ENCODE measurements at regions not wholly inside any gene's neighbourhood (a gene's known extent, or its start where the extent isn't known, plus 50 kb on each side); places are given as distances from the start of the nearest gene placed in this dataset.
A peak's percentile ranks its signal among the peaks of the same experiment; 100 is the strongest.
"Not testable (repeated sequence)": the region's sequence is repeated elsewhere in the genome, so short reads cannot be mapped to it uniquely, and the experiment has no call there.

DNA sequence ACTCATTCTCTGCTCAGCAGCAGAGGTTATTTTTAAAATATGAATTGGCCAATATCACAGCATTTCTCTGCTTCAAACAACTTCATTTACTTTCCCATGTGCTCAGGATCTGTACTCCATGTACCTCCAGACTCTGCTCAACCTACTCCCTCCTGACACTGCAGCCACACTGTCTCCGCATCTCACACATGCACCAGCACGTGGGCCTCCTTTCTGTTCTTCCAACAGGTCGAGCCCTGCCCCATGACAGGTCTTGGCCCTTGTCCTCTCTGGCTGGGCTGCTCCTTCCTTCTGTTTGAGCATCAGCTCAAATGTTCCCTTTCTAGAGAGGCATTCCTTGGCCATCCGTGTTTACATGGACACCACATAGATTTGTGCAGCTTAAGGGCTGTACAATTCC is 195.7 kb downstream of the EBLN2 start:
- H3K9me3 ChIP-seq (ENCODE audit: severe bottlenecking): no peaks in the 10 kb centered on the region
- no peak for DNase-seq
- no peaks in the 10 kb centered on the region for H3K36me3 ChIP-seq
- no peak overlapping the region for H3K4me3 ChIP-seq (ENCODE audit: low read depth, low read length)
- TF ChIP-seq, protein P1, sequence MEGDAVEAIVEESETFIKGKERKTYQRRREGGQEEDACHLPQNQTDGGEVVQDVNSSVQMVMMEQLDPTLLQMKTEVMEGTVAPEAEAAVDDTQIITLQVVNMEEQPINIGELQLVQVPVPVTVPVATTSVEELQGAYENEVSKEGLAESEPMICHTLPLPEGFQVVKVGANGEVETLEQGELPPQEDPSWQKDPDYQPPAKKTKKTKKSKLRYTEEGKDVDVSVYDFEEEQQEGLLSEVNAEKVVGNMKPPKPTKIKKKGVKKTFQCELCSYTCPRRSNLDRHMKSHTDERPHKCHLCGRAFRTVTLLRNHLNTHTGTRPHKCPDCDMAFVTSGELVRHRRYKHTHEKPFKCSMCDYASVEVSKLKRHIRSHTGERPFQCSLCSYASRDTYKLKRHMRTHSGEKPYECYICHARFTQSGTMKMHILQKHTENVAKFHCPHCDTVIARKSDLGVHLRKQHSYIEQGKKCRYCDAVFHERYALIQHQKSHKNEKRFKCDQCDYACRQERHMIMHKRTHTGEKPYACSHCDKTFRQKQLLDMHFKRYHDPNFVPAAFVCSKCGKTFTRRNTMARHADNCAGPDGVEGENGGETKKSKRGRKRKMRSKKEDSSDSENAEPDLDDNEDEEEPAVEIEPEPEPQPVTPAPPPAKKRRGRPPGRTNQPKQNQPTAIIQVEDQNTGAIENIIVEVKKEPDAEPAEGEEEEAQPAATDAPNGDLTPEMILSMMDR (IDR thresholded peaks at IDR 0.05; ENCODE audit: low read depth, low read length): no peak
- H3K27me3 ChIP-seq (ENCODE audit: insufficient read depth, low read depth, severe bottlenecking): no peaks in the 10 kb centered on the region
- H3K27ac ChIP-seq: no peak overlapping the region

DNA sequence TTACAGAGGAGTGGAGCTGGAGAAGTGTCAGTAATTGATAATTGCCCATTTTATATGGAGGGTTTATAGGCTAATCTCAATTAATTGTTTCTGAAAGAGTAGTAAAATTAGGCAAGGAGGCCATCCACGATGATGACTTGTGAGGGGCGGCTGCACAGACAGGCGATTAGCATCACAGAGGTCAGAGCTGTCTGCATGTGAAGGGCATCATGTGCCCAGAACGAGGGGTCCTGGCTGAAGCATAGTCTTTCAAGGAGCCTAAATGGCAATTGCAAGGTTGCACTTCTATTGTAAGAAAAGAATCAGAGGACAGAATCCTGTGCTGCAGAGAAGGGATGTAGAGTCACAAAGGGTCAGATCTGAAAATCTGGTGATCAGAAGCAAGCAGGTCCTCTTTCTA is 196.6 kb downstream of the EBLN2 start:
- H3K27ac ChIP-seq: no peak overlapping the region
- H3K36me3 ChIP-seq: no peaks in the 10 kb centered on the region
- no peak overlapping the region for H3K4me3 ChIP-seq (ENCODE audit: low read depth, low read length)
- H3K27me3 ChIP-seq (ENCODE audit: insufficient read depth, low read depth, severe bottlenecking): no peaks in the 10 kb centered on the region
- no peaks in the 10 kb centered on the region for H3K9me3 ChIP-seq (ENCODE audit: severe bottlenecking)
- TF ChIP-seq, protein P1 (IDR thresholded peaks at IDR 0.05; ENCODE audit: low read depth, low read length): no peak
- DNase-seq: no peak

DNA sequence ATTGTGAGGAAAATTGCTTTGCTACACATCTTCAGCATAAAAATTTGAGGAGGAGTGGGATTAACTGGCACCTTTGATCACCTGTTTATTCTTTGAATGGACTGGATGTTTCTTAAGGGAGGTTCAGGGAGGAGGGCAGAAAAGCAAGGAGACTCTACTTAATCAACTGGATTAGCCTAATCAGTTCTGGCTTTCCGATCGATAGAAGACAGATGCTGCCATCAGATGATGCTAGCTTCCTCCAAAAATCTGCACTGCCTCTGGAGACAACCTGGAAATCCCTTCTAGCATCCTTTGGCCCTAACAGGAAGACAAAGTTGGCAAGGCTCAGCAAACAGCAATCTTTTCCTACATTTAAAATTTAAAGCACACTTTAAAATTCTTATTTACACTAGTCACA is 197.8 kb downstream of the EBLN2 start:
- H3K27me3 ChIP-seq (ENCODE audit: insufficient read depth, low read depth, severe bottlenecking): no peaks in the 10 kb centered on the region
- no peak overlapping the region for H3K27ac ChIP-seq
- peak; percentile 57 for DNase-seq
- H3K4me3 ChIP-seq (ENCODE audit: low read depth, low read length): no peak overlapping the region
- H3K9me3 ChIP-seq (ENCODE audit: severe bottlenecking): no peaks in the 10 kb centered on the region
- TF ChIP-seq, protein P1 (IDR thresholded peaks at IDR 0.05; ENCODE audit: low read depth, low read length): no peak
- H3K36me3 ChIP-seq: no peaks in the 10 kb centered on the region

DNA sequence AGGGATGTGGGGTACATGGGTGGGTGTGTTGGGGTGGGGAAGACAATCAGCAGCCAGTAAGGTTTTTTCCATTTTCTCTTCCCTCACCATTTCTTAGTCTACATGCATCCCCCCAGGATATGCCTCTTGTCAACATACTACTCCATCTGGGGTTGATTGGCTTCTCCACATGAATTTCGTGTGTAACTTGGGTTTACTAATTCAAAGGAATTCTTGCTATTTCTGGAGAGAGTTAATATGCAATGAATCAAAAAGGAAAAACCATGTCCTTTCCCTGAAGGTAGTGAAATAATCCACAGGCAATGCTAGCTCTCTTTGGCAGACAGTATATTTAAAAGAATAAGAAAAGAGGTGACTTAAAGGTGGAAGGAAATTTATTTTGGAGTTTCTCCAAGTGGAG is 198.4 kb downstream of the EBLN2 start:
- Histone ChIP-seq H3K9me3 (ENCODE audit: severe bottlenecking) (no peaks in the 10 kb centered on the region), H3K27ac (no peak overlapping the region), H3K27me3 (ENCODE audit: insufficient read depth, low read depth, severe bottlenecking) (no peaks in the 10 kb centered on the region), H3K4me3 (ENCODE audit: low read depth, low read length) (no peak overlapping the region), H3K36me3 (no peaks in the 10 kb centered on the region)
- TF ChIP-seq, protein P1 (IDR thresholded peaks at IDR 0.05; ENCODE audit: low read depth, low read length): no peak
- DNase-seq: no peak

DNA sequence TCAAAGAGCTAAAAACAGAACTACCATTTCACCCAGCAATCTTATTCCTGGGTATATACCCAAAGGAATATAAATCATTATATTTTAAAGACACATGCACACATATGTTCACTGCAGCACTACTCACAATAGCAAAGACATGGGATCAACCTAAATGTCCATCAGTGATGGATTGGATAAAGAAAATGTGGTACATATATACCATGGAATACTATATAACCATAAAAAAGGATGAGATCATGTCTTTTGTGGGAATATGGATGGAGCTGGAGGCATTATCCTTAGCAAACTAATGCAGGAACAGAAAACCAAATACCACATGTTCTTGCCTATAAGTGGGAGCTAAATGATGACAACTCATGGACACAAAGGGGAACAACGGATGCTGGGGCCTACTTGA is 205.1 kb downstream of the EBLN2 start:
- not testable (repeated sequence) for H3K9me3 ChIP-seq (ENCODE audit: severe bottlenecking); DNase-seq; H3K36me3 ChIP-seq; H3K27ac ChIP-seq; H3K27me3 ChIP-seq (ENCODE audit: insufficient read depth, low read depth, severe bottlenecking); H3K4me3 ChIP-seq (ENCODE audit: low read depth, low read length)

DNA sequence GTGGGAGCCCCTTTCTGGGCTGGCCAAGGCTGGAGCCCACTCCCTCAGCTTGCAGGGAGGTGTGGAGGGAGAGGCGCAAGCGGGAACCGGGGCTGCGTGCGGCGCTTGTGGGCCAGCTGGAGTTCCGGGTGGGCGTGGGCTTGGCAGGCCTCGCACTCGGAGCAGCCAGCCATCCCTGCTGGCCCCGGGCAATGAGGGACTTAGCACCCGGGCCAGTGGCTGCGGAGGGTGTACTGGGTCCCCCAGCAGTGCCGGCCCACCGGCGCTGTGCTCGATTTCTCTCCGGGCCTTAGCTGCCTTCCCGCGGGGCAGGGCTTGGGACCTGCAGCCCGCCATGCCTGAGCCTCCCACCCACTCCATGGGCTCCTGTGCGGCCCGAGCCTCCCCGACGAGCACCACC is 207.7 kb downstream of the EBLN2 start:
- not testable (repeated sequence) for H3K9me3 ChIP-seq (ENCODE audit: severe bottlenecking); H3K27ac ChIP-seq; H3K36me3 ChIP-seq; H3K4me3 ChIP-seq (ENCODE audit: low read depth, low read length); DNase-seq; H3K27me3 ChIP-seq (ENCODE audit: insufficient read depth, low read depth, severe bottlenecking)

DNA sequence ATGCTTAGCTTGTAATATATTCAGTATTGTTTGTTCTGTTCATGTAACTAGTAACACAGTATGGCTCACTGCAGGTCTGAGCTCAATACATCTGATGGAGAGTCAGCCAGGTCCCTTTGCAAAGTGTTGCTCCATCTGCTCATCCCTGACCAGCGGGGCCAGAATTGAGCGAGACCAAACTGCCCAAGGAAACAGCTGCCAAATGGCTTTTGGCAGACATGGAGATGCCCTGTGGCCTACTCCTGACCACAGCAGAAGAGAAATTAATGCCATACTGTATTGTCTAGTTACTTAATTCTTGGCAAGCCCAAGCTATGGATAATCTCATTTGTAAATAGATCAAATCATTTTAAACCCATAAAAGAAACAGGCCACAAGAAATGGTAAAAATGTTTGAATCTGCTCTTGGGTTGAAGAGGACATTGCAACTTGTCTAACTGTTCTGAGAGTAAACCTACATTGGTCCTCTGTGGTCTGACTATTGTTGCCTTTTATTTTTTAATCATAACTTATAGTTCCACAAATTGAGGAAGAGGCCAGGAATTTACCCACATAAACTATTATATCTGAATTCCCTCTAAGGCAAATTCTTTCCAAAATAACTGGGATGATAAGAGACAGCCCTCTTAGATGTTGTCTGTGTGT is 209.5 kb downstream of the EBLN2 start:
- DNase-seq: no peak
- Histone ChIP-seq H3K9me3 (ENCODE audit: severe bottlenecking) (no peaks in the 10 kb centered on the region), H3K4me3 (ENCODE audit: low read depth, low read length) (no peak overlapping the region), H3K36me3 (no peaks in the 10 kb centered on the region), H3K27me3 (ENCODE audit: insufficient read depth, low read depth, severe bottlenecking) (no peaks in the 10 kb centered on the region), H3K27ac (no peak overlapping the region)
- TF ChIP-seq, protein P1 (IDR thresholded peaks at IDR 0.05; ENCODE audit: low read depth, low read length): no peak
